ENCODE measurements at regions not wholly inside any gene's neighbourhood (a gene's known extent, or its start where the extent isn't known, plus 50 kb on each side); places are given as distances from the start of the nearest gene placed in this dataset. TPM values are rescaled to one million over a fixed set of nuclear protein-coding genes. Genes with fewer than 3 reads are reported as not detected.
A peak's percentile ranks its signal among the peaks of the same experiment; 100 is the strongest.

- peaks cover 0 to 4% of the 10 kb centered on the region in 2 donors for H3K4me1 ChIP-seq
These were observed 54.6 kb upstream of the CLCN4 start for GRCh38 chrX:10102046-10102704.

GRCh38 chrX:10103023-10103422 is 53.8 kb upstream of the CLCN4 start:
- peak overlapping the region in 2 of 3 donors; percentile 8 to 22 for H3K27ac ChIP-seq
- WGBS, 2 donors: 72 to 77% methylated on average over 3 to 5 of the region's 8 CpGs
- H3K27me3 ChIP-seq: no peaks in the 10 kb centered on the region
- H3K4me3 ChIP-seq (replicated peaks in 1 of 3): no peak overlapping the region
- DNase-seq: peak; percentile 51 to 66
- H3K9me3 ChIP-seq: no peaks in the 10 kb centered on the region
- intact Hi-C loops (cut with DNase I): no loop called here
- H3K36me3 ChIP-seq: no peaks in the 10 kb centered on the region
- TF ChIP-seq POLR2A (IDR thresholded peaks at IDR 0.05) (no peak), CTCF (IDR thresholded peaks at IDR 0.05) (no peak)
- peaks cover 0 to 4% of the 10 kb centered on the region in 2 donors for H3K4me1 ChIP-seq

More at GRCh38 chrX:10102046-10102704, 54.6 kb upstream of the CLCN4 start:
- intact Hi-C loops (cut with DNase I): no loop called here
- Histone ChIP-seq H3K9me3 (no peaks in the 10 kb centered on the region), H3K27me3 (no peaks in the 10 kb centered on the region), H3K36me3 (no peaks in the 10 kb centered on the region), H3K27ac (no peak overlapping the region), H3K4me3 (replicated peaks in 1 of 3) (no peak overlapping the region)
- no peak for DNase-seq
- 94 to 95% methylated on average over 13 to 14 of the region's 14 CpGs for WGBS, 2 donors
- TF ChIP-seq CTCF (IDR thresholded peaks at IDR 0.05) (no peak), POLR2A (IDR thresholded peaks at IDR 0.05) (no peak)

- Histone ChIP-seq H3K9me3 (no peaks in the 10 kb centered on the region), H3K4me1 (peaks cover 0 to 4% of the 10 kb centered on the region in 2 donors), H3K27me3 (no peaks in the 10 kb centered on the region), H3K4me3 (replicated peaks in 1 of 3) (no peak overlapping the region), H3K27ac (peak overlapping the region; percentile 66 to 70 (median 70)), H3K36me3 (no peaks in the 10 kb centered on the region)
- WGBS, 2 donors: 32 to 43% methylated on average over 9 to 10 of the region's 10 CpGs
- TF ChIP-seq CTCF (IDR thresholded peaks at IDR 0.05): no peak
- no peak for TF ChIP-seq POLR2A (IDR thresholded peaks at IDR 0.05)
- DNase-seq: peak; percentile 40 to 48
- intact Hi-C loops (cut with DNase I): no loop called here
These were observed 51.7 kb upstream of the CLCN4 start for GRCh38 chrX:10104958-10105658.

- H3K27ac ChIP-seq: peak overlapping the region in 1 of 3 donors; percentile 70
- H3K36me3 ChIP-seq: no peaks in the 10 kb centered on the region
- H3K9me3 ChIP-seq: no peaks in the 10 kb centered on the region
- TF ChIP-seq POLR2A (IDR thresholded peaks at IDR 0.05) (no peak), CTCF (IDR thresholded peaks at IDR 0.05) (no peak)
- intact Hi-C loops (cut with DNase I): no loop called here
- DNase-seq: no peak
- H3K4me3 ChIP-seq (replicated peaks in 1 of 3): no peak overlapping the region
- H3K27me3 ChIP-seq: no peaks in the 10 kb centered on the region
- WGBS, 2 donors: 75 to 81% methylated on average over 7 to 10 of the region's 10 CpGs
- H3K4me1 ChIP-seq: peaks cover 0 to 4% of the 10 kb centered on the region in 2 donors
These were observed 50.0 kb upstream of the CLCN4 start for GRCh38 chrX:10106806-10107205.

Small RNA genes lying in the stretch of these regions (small RNA-seq; reads per million reads assigned to genes)
- gene RF00019: not detected
